GM19238 (cell line): ENCODE measurements at regions not wholly inside any gene's neighbourhood (a gene's known extent, or its start where the extent isn't known, plus 50 kb on each side); places are given as distances from the start of the nearest gene placed in this dataset.

Source experiments
- DNase-seq: peaks from one replicate; pipeline ENCODE4 v3.0.0; 2011; ENCODE audit warnings: low spot score; ENCODE audit not compliant: insufficient read length

GRCh38 chr12:95411466-95411865, 62.5 kb upstream of the METAP2 start:
- DNase-seq: no peak

DNA sequence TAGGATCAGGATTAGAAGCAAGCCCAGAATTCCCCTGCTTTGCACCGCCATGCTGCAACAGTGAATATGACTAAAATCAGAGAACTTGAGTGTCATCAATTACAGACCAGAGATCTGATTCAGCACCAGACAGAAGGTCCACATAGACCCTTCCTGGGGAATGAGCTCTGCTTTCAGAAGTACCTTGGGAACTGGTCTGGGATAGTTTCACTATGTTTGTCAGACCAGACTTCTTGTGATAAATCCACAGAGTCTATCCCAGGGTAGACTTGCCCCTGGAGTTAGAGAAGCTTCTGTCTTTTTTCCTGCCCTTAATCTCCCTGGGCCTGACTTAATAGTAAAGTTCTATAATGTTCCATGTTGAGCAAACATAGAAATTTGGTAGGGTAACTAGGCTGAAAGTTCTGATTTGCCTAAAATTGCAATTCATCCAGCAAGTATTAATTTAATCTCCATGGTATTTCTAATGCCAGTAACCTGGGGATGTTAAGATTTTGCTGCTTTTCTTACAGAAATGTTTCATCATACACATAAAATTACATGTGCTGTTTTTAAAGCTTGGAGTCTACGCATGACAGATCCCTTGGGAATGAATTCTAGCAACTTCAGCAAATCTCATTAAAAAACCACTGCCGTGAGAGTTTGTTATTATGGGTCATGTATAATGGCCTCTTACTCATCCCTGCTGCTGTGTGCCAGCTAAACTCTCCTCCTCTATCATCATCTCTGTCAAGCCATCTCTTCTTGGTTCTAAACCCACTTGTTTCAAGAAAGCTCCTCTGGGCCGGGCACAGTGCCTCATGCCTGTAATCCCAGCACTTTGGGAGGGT, 61.3 kb upstream of the METAP2 start:
- no peak for DNase-seq

DNA sequence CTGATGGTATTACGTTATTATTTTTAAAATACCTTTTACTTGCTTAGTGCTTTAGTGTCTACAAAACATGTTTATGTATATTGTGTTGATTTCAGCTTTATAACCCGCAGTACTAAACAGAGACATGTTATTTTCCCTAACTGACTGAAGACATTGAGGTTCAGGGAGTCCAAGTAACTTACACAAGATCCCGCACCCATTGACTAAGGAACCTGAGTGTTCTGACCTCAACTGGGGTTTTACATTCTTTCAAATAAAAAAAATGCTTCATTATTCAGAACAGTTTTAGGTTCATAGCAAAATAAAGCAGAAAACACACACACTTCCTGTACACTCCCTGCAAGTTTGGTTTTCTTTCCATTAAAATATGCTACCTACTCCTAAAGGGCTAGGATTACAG, 60.4 kb upstream of the METAP2 start:
- no peak for DNase-seq

GRCh38 chr12:95415451-95415850, 58.5 kb upstream of the METAP2 start:
- DNase-seq: no peak

GRCh38 chr12:95416111-95416636, 57.8 kb upstream of the METAP2 start:
- no peak for DNase-seq

DNA sequence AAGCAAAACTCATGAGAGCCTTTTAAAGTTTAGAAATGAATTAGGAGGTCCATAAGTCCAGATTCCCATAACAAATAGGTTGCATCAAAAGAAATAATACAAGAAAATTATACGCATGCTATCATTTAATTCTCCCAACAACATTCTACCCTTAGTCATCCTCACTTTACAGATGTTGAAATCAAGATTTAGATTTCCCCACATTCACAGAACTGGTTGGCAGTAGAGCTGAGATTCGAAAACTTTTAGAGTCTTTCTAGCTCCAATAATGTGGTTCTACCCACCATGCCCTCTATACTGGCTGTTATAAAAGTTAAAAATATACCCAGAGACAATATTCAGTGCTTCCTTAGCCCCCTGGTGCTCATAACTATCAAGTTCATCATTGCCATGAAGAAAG, 56.6 kb upstream of the METAP2 start:
- DNase-seq: no peak

GRCh38 chr12:95418142-95418541, 55.8 kb upstream of the METAP2 start:
- no peak for DNase-seq
